ENCODE measurements at regions not wholly inside any gene's neighbourhood (a gene's known extent, or its start where the extent isn't known, plus 50 kb on each side); places are given as distances from the start of the nearest gene placed in this dataset.

- intact Hi-C loops (cut with DNase I, micrococcal nuclease) = no loop called here
- no peaks in the 10 kb centered on the region for H3K9me3 ChIP-seq
- no peaks in the 10 kb centered on the region for H3K4me1 ChIP-seq (ENCODE audit: low read depth)
- no peak for ATAC-seq
- H3K36me3 ChIP-seq (ENCODE audit: low read depth) = no peaks in the 10 kb centered on the region
- DNase-seq = no peak
- TF ChIP-seq CTCF (IDR thresholded peaks at IDR 0.05) = no peak
- H3K4me3 ChIP-seq = no peak overlapping the region
Observed at GRCh38 chr3:163491714-163492113, 1586.6 kb downstream of the SI start.

GRCh38 chr3:163490119-163490518 lies 1588.2 kb downstream of the SI start:
- Histone ChIP-seq H3K4me1 (ENCODE audit: low read depth) (no peaks in the 10 kb centered on the region), H3K36me3 (ENCODE audit: low read depth) (no peaks in the 10 kb centered on the region), H3K9me3 (no peaks in the 10 kb centered on the region), H3K4me3 (no peak overlapping the region)
- DNase-seq (peak in 2 of 3 donors; percentile 49 to 51), ATAC-seq (peak; percentile 50)
- no peak for TF ChIP-seq CTCF (IDR thresholded peaks at IDR 0.05)
- intact Hi-C loops (cut with DNase I, micrococcal nuclease) = no loop called here

- no peak for TF ChIP-seq CTCF (IDR thresholded peaks at IDR 0.05)
- Histone ChIP-seq H3K9me3 (no peaks in the 10 kb centered on the region), H3K4me1 (ENCODE audit: low read depth) (no peaks in the 10 kb centered on the region), H3K4me3 (no peak overlapping the region), H3K36me3 (ENCODE audit: low read depth) (no peaks in the 10 kb centered on the region)
- DNase-seq = no peak
- intact Hi-C loops (cut with DNase I, micrococcal nuclease) = no loop called here
- ATAC-seq = no peak
Observed at GRCh38 chr3:163482695-163483094, 1595.6 kb downstream of the SI start.

GRCh38 chr3:163481738-163482137 lies 1596.6 kb downstream of the SI start:
- Histone ChIP-seq H3K4me3 (no peak overlapping the region), H3K36me3 (ENCODE audit: low read depth) (no peaks in the 10 kb centered on the region), H3K9me3 (no peaks in the 10 kb centered on the region), H3K4me1 (ENCODE audit: low read depth) (no peaks in the 10 kb centered on the region)
- intact Hi-C loops (cut with DNase I, micrococcal nuclease) = no loop called here
- ATAC-seq (no peak), DNase-seq (no peak)
- no peak for TF ChIP-seq CTCF (IDR thresholded peaks at IDR 0.05)

- TF ChIP-seq CTCF (IDR thresholded peaks at IDR 0.05) = no peak
- intact Hi-C loops (cut with DNase I, micrococcal nuclease) = no loop called here
- Histone ChIP-seq H3K9me3 (no peaks in the 10 kb centered on the region), H3K36me3 (ENCODE audit: low read depth) (no peaks in the 10 kb centered on the region), H3K4me1 (ENCODE audit: low read depth) (no peaks in the 10 kb centered on the region), H3K4me3 (no peak overlapping the region)
- ATAC-seq (no peak), DNase-seq (no peak)
Observed at GRCh38 chr3:163476179-163476578, 1602.1 kb downstream of the SI start.

GRCh38 chr3:163474766-163475165 lies 1603.5 kb downstream of the SI start:
- Histone ChIP-seq H3K4me1 (ENCODE audit: low read depth) (no peaks in the 10 kb centered on the region), H3K36me3 (ENCODE audit: low read depth) (no peaks in the 10 kb centered on the region), H3K4me3 (no peak overlapping the region), H3K9me3 (no peaks in the 10 kb centered on the region)
- ATAC-seq = no peak
- no peak for DNase-seq
- TF ChIP-seq CTCF (IDR thresholded peaks at IDR 0.05) = no peak
- intact Hi-C loops (cut with DNase I, micrococcal nuclease) = no loop called here
